C4-2B (cell line): ENCODE measurements at regions not wholly inside any gene's neighbourhood (a gene's known extent, or its start where the extent isn't known, plus 50 kb on each side); places are given as distances from the start of the nearest gene placed in this dataset.

Experiments
- ZFX ChIP-seq: fragments of 450-650 bp; IDR thresholded peaks from 2 replicates; pipeline ENCODE4 v1.6.1; 2017
- TF ChIP-seq, protein P1 (sequence below): fragments of 450-650 bp; conservative IDR thresholded peaks from 2 replicates; pipeline ENCODE4 v1.5.1; 2017; ENCODE audit warnings: mild to moderate bottlenecking

GRCh38 chr3:115552007-115552406, 71.3 kb upstream of the GAP43 start:
- TF ChIP-seq, protein P1, sequence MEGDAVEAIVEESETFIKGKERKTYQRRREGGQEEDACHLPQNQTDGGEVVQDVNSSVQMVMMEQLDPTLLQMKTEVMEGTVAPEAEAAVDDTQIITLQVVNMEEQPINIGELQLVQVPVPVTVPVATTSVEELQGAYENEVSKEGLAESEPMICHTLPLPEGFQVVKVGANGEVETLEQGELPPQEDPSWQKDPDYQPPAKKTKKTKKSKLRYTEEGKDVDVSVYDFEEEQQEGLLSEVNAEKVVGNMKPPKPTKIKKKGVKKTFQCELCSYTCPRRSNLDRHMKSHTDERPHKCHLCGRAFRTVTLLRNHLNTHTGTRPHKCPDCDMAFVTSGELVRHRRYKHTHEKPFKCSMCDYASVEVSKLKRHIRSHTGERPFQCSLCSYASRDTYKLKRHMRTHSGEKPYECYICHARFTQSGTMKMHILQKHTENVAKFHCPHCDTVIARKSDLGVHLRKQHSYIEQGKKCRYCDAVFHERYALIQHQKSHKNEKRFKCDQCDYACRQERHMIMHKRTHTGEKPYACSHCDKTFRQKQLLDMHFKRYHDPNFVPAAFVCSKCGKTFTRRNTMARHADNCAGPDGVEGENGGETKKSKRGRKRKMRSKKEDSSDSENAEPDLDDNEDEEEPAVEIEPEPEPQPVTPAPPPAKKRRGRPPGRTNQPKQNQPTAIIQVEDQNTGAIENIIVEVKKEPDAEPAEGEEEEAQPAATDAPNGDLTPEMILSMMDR: no peak
- TF ChIP-seq ZFX: no peak
